ENCODE measurements at regions not wholly inside any gene's neighbourhood (a gene's known extent, or its start where the extent isn't known, plus 50 kb on each side); places are given as distances from the start of the nearest gene placed in this dataset.

DNA sequence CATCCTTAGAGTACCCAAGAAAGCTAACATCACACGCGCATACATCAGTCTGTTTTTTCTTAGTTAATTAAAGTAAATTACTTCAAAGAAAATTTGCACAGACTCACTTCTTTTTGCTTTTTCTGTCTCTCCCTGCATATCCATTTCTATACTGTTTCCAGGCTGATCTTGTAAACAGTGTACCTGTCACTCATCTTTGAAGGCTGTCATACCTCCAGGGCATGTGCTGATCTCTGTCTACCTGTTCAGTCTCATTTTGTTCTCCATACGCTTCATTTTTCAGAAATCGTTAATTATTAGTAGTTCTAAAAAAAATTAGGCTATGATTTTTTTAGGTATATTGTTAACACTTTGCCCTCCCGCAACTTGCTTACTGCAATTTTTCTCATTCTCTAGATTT, 313.9 kb upstream of the ROBO2 start:
- intact Hi-C loops (cut with DNase I) = no loop called here
- no peaks in the 10 kb centered on the region for H3K9me3 ChIP-seq
- TF ChIP-seq, protein P1, sequence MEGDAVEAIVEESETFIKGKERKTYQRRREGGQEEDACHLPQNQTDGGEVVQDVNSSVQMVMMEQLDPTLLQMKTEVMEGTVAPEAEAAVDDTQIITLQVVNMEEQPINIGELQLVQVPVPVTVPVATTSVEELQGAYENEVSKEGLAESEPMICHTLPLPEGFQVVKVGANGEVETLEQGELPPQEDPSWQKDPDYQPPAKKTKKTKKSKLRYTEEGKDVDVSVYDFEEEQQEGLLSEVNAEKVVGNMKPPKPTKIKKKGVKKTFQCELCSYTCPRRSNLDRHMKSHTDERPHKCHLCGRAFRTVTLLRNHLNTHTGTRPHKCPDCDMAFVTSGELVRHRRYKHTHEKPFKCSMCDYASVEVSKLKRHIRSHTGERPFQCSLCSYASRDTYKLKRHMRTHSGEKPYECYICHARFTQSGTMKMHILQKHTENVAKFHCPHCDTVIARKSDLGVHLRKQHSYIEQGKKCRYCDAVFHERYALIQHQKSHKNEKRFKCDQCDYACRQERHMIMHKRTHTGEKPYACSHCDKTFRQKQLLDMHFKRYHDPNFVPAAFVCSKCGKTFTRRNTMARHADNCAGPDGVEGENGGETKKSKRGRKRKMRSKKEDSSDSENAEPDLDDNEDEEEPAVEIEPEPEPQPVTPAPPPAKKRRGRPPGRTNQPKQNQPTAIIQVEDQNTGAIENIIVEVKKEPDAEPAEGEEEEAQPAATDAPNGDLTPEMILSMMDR (IDR thresholded peaks at IDR 0.05) = no peak

DNA sequence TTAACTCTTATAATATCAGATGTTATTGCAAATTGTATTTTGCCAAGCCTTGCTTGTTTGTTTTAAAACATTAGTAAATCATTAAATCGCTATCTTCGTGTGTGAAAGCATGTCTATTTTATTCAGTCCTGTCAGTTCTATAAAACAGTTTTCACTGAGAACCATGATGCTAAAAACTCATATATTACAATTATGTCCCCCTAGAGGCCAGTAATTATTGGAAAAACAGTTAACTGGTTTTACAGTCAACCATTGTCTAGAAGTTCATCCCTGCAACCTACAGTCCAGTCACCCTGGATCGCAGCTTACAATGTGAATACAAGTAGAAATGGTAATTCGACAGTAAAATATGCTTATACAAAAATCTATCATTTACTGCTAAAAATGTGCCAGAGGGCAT, 311.5 kb upstream of the ROBO2 start:
- Histone ChIP-seq H3K9ac (ENCODE audit: low read depth in 2 of 2, low read length in 2 of 2) (no peak overlapping the region), H3K27ac (no peak overlapping the region), H3K4me1 (no peaks in the 10 kb centered on the region), H3K36me3 (no peaks in the 10 kb centered on the region), H3K9me3 (no peaks in the 10 kb centered on the region), H3K4me3 (no peak overlapping the region), H3K27me3 (no peaks in the 10 kb centered on the region)
- intact Hi-C loops (cut with DNase I) = no loop called here
- no peak for DNase-seq
- TF ChIP-seq, protein P1 (IDR thresholded peaks at IDR 0.05) = no peak

More for the DNA sequence above, 313.9 kb upstream of the ROBO2 start:
- Histone ChIP-seq H3K4me3 (no peak overlapping the region), H3K36me3 (no peaks in the 10 kb centered on the region), H3K27me3 (no peaks in the 10 kb centered on the region), H3K9ac (ENCODE audit: low read depth in 2 of 2, low read length in 2 of 2) (no peak overlapping the region), H3K4me1 (no peaks in the 10 kb centered on the region), H3K27ac (no peak overlapping the region)
- no peak for DNase-seq

DNA sequence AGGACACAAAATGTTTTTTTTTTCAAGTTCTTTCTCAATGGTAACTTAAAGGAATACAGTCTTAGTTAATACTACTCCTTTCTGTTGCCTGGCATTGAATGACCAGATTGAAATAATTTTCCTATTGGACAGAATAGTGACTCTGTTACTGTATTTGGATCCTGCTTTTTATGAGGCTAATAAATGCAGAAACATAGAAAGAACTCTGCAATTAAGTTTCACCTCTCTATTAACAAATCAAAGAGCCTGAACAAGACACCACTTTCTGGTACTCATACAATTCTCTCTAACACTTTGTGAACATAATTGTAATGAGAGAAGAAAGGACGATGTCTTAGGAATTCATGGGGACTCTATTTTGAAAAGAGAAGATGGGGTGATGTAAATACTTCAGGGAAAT, 308.4 kb upstream of the ROBO2 start:
- Histone ChIP-seq H3K27ac (no peak overlapping the region), H3K27me3 (no peaks in the 10 kb centered on the region), H3K4me3 (no peak overlapping the region), H3K4me1 (no peaks in the 10 kb centered on the region), H3K9ac (ENCODE audit: low read depth in 2 of 2, low read length in 2 of 2) (no peak overlapping the region), H3K9me3 (no peaks in the 10 kb centered on the region), H3K36me3 (no peaks in the 10 kb centered on the region)
- TF ChIP-seq, protein P1 (IDR thresholded peaks at IDR 0.05) = no peak
- no peak for DNase-seq
- intact Hi-C loops (cut with DNase I) = no loop called here

DNA sequence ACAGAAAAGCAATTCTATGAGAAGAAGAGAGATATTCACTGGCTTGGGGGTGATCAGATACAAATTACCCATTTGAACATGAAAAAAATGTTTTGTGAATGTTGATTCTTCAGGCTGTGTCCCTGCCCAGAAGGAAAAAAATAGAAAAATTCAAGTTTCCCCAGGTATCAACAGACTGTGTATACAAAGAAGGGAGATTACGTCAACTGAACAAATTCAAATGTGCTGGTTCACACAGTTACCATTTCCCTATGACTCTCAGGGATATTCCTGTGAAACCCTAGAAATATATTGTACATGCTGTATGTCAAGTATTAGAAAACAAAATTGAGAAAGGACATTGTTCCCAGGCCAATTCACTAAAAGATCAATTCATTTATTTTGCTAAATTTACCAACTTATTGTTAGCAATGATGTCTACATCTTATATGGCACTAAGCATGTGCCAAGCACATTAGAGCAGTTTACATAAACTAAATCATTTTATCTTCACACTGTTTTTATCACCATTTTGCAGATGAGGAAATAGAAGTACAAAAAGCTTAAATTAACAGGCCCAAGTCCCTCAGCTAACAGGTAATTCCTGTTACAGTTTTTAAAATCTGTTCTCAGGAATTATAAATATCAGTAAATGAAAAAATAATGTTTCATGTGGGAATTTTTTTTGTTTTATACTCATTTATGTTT, 306.7 kb upstream of the ROBO2 start:
- intact Hi-C loops (cut with DNase I) = no loop called here
- Histone ChIP-seq H3K27me3 (no peaks in the 10 kb centered on the region), H3K9me3 (no peaks in the 10 kb centered on the region), H3K27ac (no peak overlapping the region), H3K36me3 (no peaks in the 10 kb centered on the region), H3K4me3 (no peak overlapping the region), H3K9ac (ENCODE audit: low read depth in 2 of 2, low read length in 2 of 2) (no peak overlapping the region), H3K4me1 (no peaks in the 10 kb centered on the region)
- no peak for DNase-seq
- TF ChIP-seq, protein P1 (IDR thresholded peaks at IDR 0.05) = no peak

DNA sequence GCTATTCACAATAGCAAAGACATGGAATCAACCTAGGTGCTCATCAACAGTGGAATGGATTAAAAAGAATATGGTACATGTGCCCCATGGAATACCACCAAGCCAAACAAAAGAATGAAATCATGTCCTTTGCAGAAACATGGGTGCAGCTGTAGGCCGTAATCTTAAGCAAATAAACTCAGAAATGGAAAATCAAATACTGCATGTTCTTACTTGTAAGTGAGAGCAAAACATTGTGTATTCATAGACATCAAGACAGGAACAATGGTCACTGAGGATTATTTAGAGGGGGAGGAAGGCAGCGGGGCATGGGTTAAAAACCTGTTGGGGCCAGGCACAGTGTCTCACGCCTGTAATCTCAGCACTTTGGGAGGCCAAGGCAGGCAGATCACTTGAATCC, 304.7 kb upstream of the ROBO2 start:
- Histone ChIP-seq H3K4me3 (no peak overlapping the region), H3K36me3 (no peaks in the 10 kb centered on the region), H3K27me3 (no peaks in the 10 kb centered on the region), H3K4me1 (no peaks in the 10 kb centered on the region), H3K9me3 (no peaks in the 10 kb centered on the region), H3K9ac (ENCODE audit: low read depth in 2 of 2, low read length in 2 of 2) (no peak overlapping the region), H3K27ac (no peak overlapping the region)
- no peak for DNase-seq
- TF ChIP-seq, protein P1 (IDR thresholded peaks at IDR 0.05) = no peak
- intact Hi-C loops (cut with DNase I) = no loop called here

All from colonic mucosa (tissue), 4 donors.